WTC11 (cell line): ENCODE measurements at regions not wholly inside any gene's neighbourhood (a gene's known extent, or its start where the extent isn't known, plus 50 kb on each side); places are given as distances from the start of the nearest gene placed in this dataset.

Experiments
- ATAC-seq: fragments of 200-7000 bp; cut with Tn5 transposase; 2 replicates; pipeline ENCODE4 v1.10.0; 2021; ENCODE audit warnings: mild to moderate bottlenecking, moderate library complexity
- CTCF ChIA-PET: fragments of 300-600 bp; sonication (Branson Sonifier 250); formaldehyde crosslinking; loops from one replicate; lab custom pipeline; 2021; ENCODE audit warnings: antibody characterized with exemption; lab: Charles Lee
- POLR2A ChIA-PET: fragments of 350-600 bp; sonication (Branson Sonifier 250); formaldehyde crosslinking; loops from one replicate; lab custom pipeline; 2021; ENCODE audit warnings: antibody characterized with exemption; lab: Charles Lee
- DNase-seq: peaks from one replicate; pipeline ENCODE4 v3.0.0; 2021; ENCODE audit warnings: low spot score
- H3K27ac Mint-ChIP-seq: 2 replicates; pipeline ENCODE4 v1.8.0; 2021; ENCODE audit warnings: mixed read lengths
- H3K27me3 Mint-ChIP-seq: 2 replicates; pipeline ENCODE4 v1.8.0; 2021; ENCODE audit warnings: low read depth, mild to moderate bottlenecking, moderate library complexity, mixed read lengths
- H3K36me3 Mint-ChIP-seq: 2 replicates; pipeline ENCODE4 v1.8.0; 2021; ENCODE audit warnings: mixed read lengths
- H3K4me1 Mint-ChIP-seq: 2 replicates; pipeline ENCODE4 v1.8.0; 2022; ENCODE audit warnings: mixed read lengths
- H3K4me3 Mint-ChIP-seq: 2 replicates; pipeline ENCODE4 v1.8.0; 2021; ENCODE audit warnings: mild to moderate bottlenecking, moderate library complexity, mixed read lengths
- H3K9me3 Mint-ChIP-seq: 2 replicates; pipeline ENCODE4 v1.8.0; 2021; ENCODE audit warnings: mixed read lengths
- ATF3 ChIP-seq: sonication (generic); formaldehyde crosslinking; conservative IDR thresholded peaks from 2 replicates; pipeline ENCODE4 v1.8.1; 2022; ENCODE audit warnings: mild to moderate bottlenecking, missing genetic modification reagents
- ATF6 ChIP-seq: sonication (generic); formaldehyde crosslinking; IDR thresholded peaks from 2 replicates; pipeline ENCODE4 v1.8.1; 2023; ENCODE audit warnings: mild to moderate bottlenecking, missing genetic modification reagents
- CDX4 ChIP-seq: fragments of 250-450 bp; sonication (Bioruptor Pico); IDR thresholded peaks from 2 replicates; pipeline ENCODE4 v1.9.0; 2021; ENCODE audit warnings: moderate library complexity, mild to moderate bottlenecking, inconsistent platforms, borderline replicate concordance
- CREB1 ChIP-seq: sonication (generic); formaldehyde crosslinking; IDR thresholded peaks from 2 replicates; pipeline ENCODE4 v1.8.0; 2023; ENCODE audit warnings: mild to moderate bottlenecking, missing genetic modification reagents
- E2F5 ChIP-seq: sonication (generic); formaldehyde crosslinking; IDR thresholded peaks from 2 replicates; pipeline ENCODE4 v1.8.1; 2022; ENCODE audit warnings: mild to moderate bottlenecking, moderate library complexity, missing genetic modification reagents
- ERG ChIP-seq: fragments of 250-450 bp; sonication (Bioruptor Pico); IDR thresholded peaks from 2 replicates; pipeline ENCODE4 v1.8.0; 2021; ENCODE audit warnings: mild to moderate bottlenecking
- FOXK1 ChIP-seq: sonication (generic); formaldehyde crosslinking; IDR thresholded peaks from 2 replicates; pipeline ENCODE4 v1.8.0; 2022; ENCODE audit warnings: mild to moderate bottlenecking, moderate library complexity, missing genetic modification reagents
- NFE2L1 ChIP-seq: sonication (generic); formaldehyde crosslinking; IDR thresholded peaks from 2 replicates; pipeline ENCODE4 v1.8.1; 2023; ENCODE audit warnings: missing genetic modification reagents
- NR1H2 ChIP-seq: sonication (generic); formaldehyde crosslinking; IDR thresholded peaks from 2 replicates; pipeline ENCODE4 v1.9.0; 2021; ENCODE audit warnings: mild to moderate bottlenecking, moderate library complexity, missing genetic modification reagents
- RELA ChIP-seq: sonication (generic); formaldehyde crosslinking; IDR thresholded peaks from 2 replicates; pipeline ENCODE4 v1.8.1; 2022; ENCODE audit warnings: missing genetic modification reagents, mild to moderate bottlenecking, borderline replicate concordance
- TEAD4 ChIP-seq: sonication (generic); formaldehyde crosslinking; IDR thresholded peaks from 2 replicates; pipeline ENCODE4 v1.8.0; 2022; ENCODE audit warnings: mild to moderate bottlenecking, missing genetic modification reagents
- TP53 ChIP-seq: sonication (generic); formaldehyde crosslinking; IDR thresholded peaks from 2 replicates; pipeline ENCODE4 v1.8.1; 2023; ENCODE audit warnings: mild to moderate bottlenecking, missing genetic modification reagents
- ZNF416 ChIP-seq: fragments of 250-450 bp; sonication (Bioruptor Pico); IDR thresholded peaks from 2 replicates; pipeline ENCODE4 v1.9.0; 2021; ENCODE audit warnings: mild to moderate bottlenecking, inconsistent platforms
- ZNF425 ChIP-seq: fragments of 250-450 bp; sonication (Bioruptor Pico); conservative IDR thresholded peaks from 2 replicates; pipeline ENCODE4 v1.9.0; 2021; ENCODE audit warnings: mild to moderate bottlenecking
- ZNF532 ChIP-seq: fragments of 250-450 bp; sonication (Bioruptor Pico); IDR thresholded peaks from 2 replicates; pipeline ENCODE4 v1.9.0; 2021; ENCODE audit warnings: mild to moderate bottlenecking, borderline replicate concordance

GRCh38 chr9:30575691-30576090 lies 1808.8 kb upstream of the ACO1 start:
- DNase-seq, result no peak
- H3K27ac Mint-ChIP-seq, result no peak overlapping the region

GRCh38 chr9:30579810-30580209 lies 1804.6 kb upstream of the ACO1 start:
- ChIA-PET CTCF (no interaction called here), POLR2A (no interaction called here)
- no peak overlapping the region for H3K27ac Mint-ChIP-seq
- H3K9me3 Mint-ChIP-seq, result no peaks in the 10 kb centered on the region
- H3K4me3 Mint-ChIP-seq, result no peak overlapping the region
- DNase-seq (no peak), ATAC-seq (no peak)
- H3K27me3 Mint-ChIP-seq, result no peaks in the 10 kb centered on the region
- no peaks in the 10 kb centered on the region for H3K36me3 Mint-ChIP-seq
- H3K4me1 Mint-ChIP-seq, result peaks cover 4% of the 10 kb centered on the region
- TF ChIP-seq ATF6 (CRISPR knock-in tag) (no peak), TEAD4 (CRISPR knock-in tag) (no peak), CDX4 (CRISPR knock-in tag) (no peak), NR1H2 (CRISPR knock-in tag) (no peak), ZNF416 (CRISPR knock-in tag) (no peak), TP53 (CRISPR knock-in tag) (no peak), E2F5 (CRISPR knock-in tag) (no peak)

More at GRCh38 chr9:30575691-30576090, 1808.8 kb upstream of the ACO1 start:
- H3K4me3 Mint-ChIP-seq, result no peak overlapping the region
- H3K9me3 Mint-ChIP-seq, result no peaks in the 10 kb centered on the region
- ChIA-PET CTCF (no interaction called here), POLR2A (no interaction called here)
- TF ChIP-seq RELA (CRISPR knock-in tag) (no peak), CREB1 (CRISPR knock-in tag) (no peak), ERG (CRISPR knock-in tag) (no peak), NFE2L1 (CRISPR knock-in tag) (no peak), ZNF532 (no peak), ZNF425 (no peak), FOXK1 (CRISPR knock-in tag) (no peak), ZNF416 (CRISPR knock-in tag) (no peak), ATF3 (CRISPR knock-in tag) (no peak)
- TF ChIP-seq, all 79 proteins: peak for 0
- ATAC-seq, result peak; percentile 39; the same call in 1 of the 2 replicates
- Mint-ChIP-seq H3K4me1 (no peaks in the 10 kb centered on the region), H3K27me3 (no peaks in the 10 kb centered on the region), H3K36me3 (no peaks in the 10 kb centered on the region)
